ENCODE measurements at regions not wholly inside any gene's neighbourhood (a gene's known extent, or its start where the extent isn't known, plus 50 kb on each side); places are given as distances from the start of the nearest gene placed in this dataset.

DNA sequence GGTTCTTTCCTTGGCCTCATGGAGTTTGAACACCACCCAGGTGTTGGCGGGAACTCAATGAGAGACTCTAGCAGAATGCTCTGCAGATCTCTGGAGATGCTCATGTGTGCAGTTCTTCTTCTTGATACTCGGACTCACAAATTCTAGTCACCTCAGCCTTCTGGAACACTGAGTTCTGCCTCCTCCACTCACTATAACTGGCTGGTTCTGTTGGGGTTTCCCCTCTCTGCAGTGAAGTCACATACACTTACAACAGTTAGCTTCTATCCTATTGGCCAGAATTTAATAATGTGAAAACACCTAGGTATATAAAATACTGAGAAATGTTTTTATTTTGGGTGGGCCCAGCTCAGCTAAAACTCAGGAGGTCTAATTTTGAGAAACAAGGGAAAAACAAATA lies 109.6 kb upstream of the HIVEP1 start:
- TF ChIP-seq, protein P1, sequence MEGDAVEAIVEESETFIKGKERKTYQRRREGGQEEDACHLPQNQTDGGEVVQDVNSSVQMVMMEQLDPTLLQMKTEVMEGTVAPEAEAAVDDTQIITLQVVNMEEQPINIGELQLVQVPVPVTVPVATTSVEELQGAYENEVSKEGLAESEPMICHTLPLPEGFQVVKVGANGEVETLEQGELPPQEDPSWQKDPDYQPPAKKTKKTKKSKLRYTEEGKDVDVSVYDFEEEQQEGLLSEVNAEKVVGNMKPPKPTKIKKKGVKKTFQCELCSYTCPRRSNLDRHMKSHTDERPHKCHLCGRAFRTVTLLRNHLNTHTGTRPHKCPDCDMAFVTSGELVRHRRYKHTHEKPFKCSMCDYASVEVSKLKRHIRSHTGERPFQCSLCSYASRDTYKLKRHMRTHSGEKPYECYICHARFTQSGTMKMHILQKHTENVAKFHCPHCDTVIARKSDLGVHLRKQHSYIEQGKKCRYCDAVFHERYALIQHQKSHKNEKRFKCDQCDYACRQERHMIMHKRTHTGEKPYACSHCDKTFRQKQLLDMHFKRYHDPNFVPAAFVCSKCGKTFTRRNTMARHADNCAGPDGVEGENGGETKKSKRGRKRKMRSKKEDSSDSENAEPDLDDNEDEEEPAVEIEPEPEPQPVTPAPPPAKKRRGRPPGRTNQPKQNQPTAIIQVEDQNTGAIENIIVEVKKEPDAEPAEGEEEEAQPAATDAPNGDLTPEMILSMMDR (IDR thresholded peaks at IDR 0.05) = no peak
- no peak for TF ChIP-seq POLR2A (IDR thresholded peaks at IDR 0.05)

Data from adrenal gland (tissue), 5 donors.